Coronary artery (tissue), 2 donors: ENCODE measurements at regions not wholly inside any gene's neighbourhood (a gene's known extent, or its start where the extent isn't known, plus 50 kb on each side); places are given as distances from the start of the nearest gene placed in this dataset.

Source experiments
- DNase-seq: peaks from one replicate; pipeline ENCODE4 v3.0.0-alpha.2; 2017; ENCODE audit warnings: low spot score
- H3K27ac ChIP-seq, 2 donors: fragments of 200-600 bp; sonication (generic); one replicate each; pipeline ENCODE4 v1.5.1; 2016 to 2019
- H3K4me3 ChIP-seq: fragments of 200-600 bp; sonication (generic); 2 replicates; pipeline ENCODE4 v1.5.1; 2016; ENCODE audit warnings: mild to moderate bottlenecking, moderate library complexity
- TF ChIP-seq, protein P1 (sequence below): fragments of 200-600 bp; sonication (generic); IDR thresholded peaks from one replicate; pipeline ENCODE4 v1.5.1; 2019; ENCODE audit warnings: antibody characterized with exemption

DNA sequence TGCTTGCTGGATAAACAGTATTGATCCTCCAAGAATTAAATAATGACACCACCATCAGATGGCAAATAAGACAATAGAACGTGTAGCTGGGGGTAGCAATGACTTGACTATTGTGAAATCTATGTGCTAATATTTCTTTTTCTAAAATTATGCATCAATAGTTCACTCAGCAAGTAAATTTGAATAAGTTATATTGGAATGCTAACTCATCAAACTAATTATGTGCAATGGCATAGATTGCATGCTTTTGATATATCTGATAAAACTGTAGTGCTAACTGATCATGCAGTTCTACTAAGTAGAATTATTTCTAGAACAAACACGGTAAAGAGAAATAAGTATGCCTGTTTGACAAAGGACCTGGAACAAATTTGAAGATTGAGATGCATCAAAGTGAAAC is 474.4 kb downstream of the NOVA1 start:
- Histone ChIP-seq H3K27ac (no peak overlapping the region), H3K4me3 (no peak overlapping the region)
- TF ChIP-seq, protein P1, sequence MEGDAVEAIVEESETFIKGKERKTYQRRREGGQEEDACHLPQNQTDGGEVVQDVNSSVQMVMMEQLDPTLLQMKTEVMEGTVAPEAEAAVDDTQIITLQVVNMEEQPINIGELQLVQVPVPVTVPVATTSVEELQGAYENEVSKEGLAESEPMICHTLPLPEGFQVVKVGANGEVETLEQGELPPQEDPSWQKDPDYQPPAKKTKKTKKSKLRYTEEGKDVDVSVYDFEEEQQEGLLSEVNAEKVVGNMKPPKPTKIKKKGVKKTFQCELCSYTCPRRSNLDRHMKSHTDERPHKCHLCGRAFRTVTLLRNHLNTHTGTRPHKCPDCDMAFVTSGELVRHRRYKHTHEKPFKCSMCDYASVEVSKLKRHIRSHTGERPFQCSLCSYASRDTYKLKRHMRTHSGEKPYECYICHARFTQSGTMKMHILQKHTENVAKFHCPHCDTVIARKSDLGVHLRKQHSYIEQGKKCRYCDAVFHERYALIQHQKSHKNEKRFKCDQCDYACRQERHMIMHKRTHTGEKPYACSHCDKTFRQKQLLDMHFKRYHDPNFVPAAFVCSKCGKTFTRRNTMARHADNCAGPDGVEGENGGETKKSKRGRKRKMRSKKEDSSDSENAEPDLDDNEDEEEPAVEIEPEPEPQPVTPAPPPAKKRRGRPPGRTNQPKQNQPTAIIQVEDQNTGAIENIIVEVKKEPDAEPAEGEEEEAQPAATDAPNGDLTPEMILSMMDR = no peak
- no peak for DNase-seq

DNA sequence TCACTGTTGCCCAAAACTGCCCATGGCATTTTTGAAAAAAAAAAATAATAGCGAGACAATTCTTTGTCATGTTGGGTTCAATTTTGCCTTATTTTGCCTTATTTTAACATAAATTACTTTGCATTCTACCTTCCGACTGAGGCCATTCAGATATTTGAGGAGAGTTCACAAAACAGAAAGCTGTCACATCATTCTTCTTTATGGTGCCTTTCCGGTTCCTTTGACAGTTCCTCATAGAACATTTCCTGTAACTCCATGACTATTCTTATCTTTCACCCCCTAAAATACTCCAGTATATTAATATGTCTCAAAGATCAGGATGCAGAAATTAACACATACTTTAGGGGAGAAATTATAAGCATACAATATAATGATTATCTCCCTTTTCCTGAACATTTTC is 476.7 kb downstream of the NOVA1 start:
- TF ChIP-seq, protein P1 = no peak
- no peak overlapping the region for H3K27ac ChIP-seq
- no peak for DNase-seq
- H3K4me3 ChIP-seq = no peak overlapping the region

- no peak overlapping the region for H3K27ac ChIP-seq
- H3K4me3 ChIP-seq = no peak overlapping the region
- no peak for DNase-seq
- TF ChIP-seq, protein P1 = no peak
Observed at GRCh38 chr14:26113911-26114640, 483.8 kb downstream of the NOVA1 start.

- TF ChIP-seq, protein P1 = no peak
- DNase-seq = no peak
- no peak overlapping the region for H3K27ac ChIP-seq
- H3K4me3 ChIP-seq = no peak overlapping the region
Observed at GRCh38 chr14:26104717-26105116, 493.1 kb downstream of the NOVA1 start.

GRCh38 chr14:26097852-26098251 is 500.0 kb downstream of the NOVA1 start:
- DNase-seq = no peak
- H3K4me3 ChIP-seq = no peak overlapping the region
- TF ChIP-seq, protein P1 = no peak
- no peak overlapping the region for H3K27ac ChIP-seq

DNA sequence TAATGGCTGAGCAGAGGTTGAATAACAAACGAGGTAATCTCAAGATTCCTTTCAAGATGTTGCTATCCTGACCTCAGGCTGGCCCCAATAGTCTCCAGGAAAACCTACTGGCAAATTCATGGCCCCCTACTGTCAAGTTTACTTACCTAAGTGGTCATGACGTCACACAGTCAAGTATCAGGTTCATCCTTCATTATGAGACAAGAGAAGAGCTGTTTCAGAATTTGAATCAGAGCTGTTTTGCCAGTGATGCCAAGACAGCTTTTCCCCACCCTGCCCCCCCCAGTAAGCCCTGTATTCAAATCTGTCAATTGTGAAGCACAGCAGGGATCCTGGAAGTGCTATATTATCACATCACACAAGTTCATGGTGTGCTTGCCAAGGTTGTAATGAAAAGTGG is 509.6 kb downstream of the NOVA1 start:
- H3K4me3 ChIP-seq = no peak overlapping the region
- H3K27ac ChIP-seq = no peak overlapping the region
- TF ChIP-seq, protein P1 = no peak
- no peak for DNase-seq

- no peak overlapping the region for H3K4me3 ChIP-seq
- DNase-seq = no peak
Observed at GRCh38 chr14:26081043-26081442, 516.8 kb downstream of the NOVA1 start.

More at GRCh38 chr14:26081043-26081442, 516.8 kb downstream of the NOVA1 start:
- TF ChIP-seq, protein P1 = no peak
- H3K27ac ChIP-seq = no peak overlapping the region
